MM.1S (cell line): ENCODE measurements at regions not wholly inside any gene's neighbourhood (a gene's known extent, or its start where the extent isn't known, plus 50 kb on each side); places are given as distances from the start of the nearest gene placed in this dataset.

Source experiments
- EZH2 ChIP-seq: fragments of 300-600 bp; sonication (generic); optimal IDR thresholded peaks from 2 replicates; pipeline ENCODE3; 2017; ENCODE audit warnings: low read depth, mild to moderate bottlenecking, antibody characterized with exemption, low read length, mixed read lengths
- TF ChIP-seq, protein P1 (sequence below): fragments of 300-600 bp; sonication (generic); IDR thresholded peaks from 2 replicates; pipeline ENCODE4 v1.5.1; 2016; ENCODE audit warnings: antibody characterized with exemption, low read length, mixed read lengths

DNA sequence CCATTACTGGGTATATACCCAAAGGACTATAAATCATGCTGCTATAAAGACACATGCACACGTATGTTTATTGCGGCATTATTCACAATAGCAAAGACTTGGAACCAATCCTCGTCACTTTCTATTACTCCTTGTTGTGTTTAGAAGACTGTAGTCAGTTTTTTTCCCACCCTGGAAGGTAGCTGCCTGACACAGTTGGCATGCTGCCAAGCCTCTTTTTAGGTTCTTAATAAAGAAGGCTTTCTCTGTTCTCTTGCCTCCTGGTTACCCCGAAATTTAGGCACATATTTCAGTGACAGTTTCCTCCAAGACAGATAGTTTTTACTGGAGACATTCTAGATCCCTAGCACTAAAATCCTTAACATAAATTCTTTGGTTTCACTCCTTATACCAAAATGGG lies 205.4 kb upstream of the PCSK5 start:
- TF ChIP-seq, protein P1, sequence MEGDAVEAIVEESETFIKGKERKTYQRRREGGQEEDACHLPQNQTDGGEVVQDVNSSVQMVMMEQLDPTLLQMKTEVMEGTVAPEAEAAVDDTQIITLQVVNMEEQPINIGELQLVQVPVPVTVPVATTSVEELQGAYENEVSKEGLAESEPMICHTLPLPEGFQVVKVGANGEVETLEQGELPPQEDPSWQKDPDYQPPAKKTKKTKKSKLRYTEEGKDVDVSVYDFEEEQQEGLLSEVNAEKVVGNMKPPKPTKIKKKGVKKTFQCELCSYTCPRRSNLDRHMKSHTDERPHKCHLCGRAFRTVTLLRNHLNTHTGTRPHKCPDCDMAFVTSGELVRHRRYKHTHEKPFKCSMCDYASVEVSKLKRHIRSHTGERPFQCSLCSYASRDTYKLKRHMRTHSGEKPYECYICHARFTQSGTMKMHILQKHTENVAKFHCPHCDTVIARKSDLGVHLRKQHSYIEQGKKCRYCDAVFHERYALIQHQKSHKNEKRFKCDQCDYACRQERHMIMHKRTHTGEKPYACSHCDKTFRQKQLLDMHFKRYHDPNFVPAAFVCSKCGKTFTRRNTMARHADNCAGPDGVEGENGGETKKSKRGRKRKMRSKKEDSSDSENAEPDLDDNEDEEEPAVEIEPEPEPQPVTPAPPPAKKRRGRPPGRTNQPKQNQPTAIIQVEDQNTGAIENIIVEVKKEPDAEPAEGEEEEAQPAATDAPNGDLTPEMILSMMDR = no peak
- no peak for TF ChIP-seq EZH2
